ENCODE measurements at regions not wholly inside any gene's neighbourhood (a gene's known extent, or its start where the extent isn't known, plus 50 kb on each side); places are given as distances from the start of the nearest gene placed in this dataset.

DNA sequence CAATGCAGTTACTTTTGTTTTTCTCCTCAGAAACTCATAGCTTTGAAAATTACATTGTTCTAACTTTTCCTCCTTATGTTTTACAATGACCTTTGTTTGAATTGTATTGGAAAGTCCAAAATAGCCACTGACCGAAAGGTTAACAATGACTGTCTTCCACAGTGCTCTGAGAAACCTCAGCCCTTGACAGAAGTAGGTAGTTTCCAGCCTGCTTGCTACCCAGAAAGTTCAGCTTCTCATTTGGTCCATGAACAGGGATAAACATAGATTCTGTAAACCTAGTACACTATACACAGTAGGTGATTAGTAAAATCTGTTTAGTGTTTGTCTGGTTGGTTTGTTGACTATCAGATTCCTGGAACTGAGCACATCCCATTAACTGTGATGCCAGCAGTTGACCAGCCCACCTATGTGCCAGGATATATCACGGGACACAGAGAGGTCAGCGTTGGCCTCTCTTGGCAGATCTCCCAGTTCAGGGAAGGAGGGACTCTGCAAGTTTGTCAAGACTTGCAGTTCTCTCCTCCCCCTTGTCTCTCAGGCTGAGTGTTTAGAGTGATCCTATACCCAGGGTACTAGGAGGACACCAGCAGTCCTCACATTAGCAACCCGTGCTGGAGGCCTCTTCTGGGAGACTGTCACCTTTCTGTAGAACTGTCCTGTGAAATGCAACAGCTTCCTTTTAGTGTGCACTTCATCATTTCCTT is 297.6 kb downstream of the ARHGAP12 start:
- Mint-ChIP-seq H3K9me3 (ENCODE audit: low read depth) (peaks cover 11% of the 10 kb centered on the region), H3K36me3 (ENCODE audit: insufficient read depth) (peaks cover 2% of the 10 kb centered on the region), H3K4me1 (ENCODE audit: low read depth) (no peaks in the 10 kb centered on the region), H3K27me3 (no peaks in the 10 kb centered on the region), H3K27ac (no peak overlapping the region), H3K4me3 (ENCODE audit: low read depth) (no peak overlapping the region)
- TF ChIP-seq, protein P1, sequence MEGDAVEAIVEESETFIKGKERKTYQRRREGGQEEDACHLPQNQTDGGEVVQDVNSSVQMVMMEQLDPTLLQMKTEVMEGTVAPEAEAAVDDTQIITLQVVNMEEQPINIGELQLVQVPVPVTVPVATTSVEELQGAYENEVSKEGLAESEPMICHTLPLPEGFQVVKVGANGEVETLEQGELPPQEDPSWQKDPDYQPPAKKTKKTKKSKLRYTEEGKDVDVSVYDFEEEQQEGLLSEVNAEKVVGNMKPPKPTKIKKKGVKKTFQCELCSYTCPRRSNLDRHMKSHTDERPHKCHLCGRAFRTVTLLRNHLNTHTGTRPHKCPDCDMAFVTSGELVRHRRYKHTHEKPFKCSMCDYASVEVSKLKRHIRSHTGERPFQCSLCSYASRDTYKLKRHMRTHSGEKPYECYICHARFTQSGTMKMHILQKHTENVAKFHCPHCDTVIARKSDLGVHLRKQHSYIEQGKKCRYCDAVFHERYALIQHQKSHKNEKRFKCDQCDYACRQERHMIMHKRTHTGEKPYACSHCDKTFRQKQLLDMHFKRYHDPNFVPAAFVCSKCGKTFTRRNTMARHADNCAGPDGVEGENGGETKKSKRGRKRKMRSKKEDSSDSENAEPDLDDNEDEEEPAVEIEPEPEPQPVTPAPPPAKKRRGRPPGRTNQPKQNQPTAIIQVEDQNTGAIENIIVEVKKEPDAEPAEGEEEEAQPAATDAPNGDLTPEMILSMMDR (IDR thresholded peaks at IDR 0.05; ENCODE audit: unreplicated experiment) = no peak
- no peak for DNase-seq (ENCODE audit: low spot score, unreplicated experiment)

DNA sequence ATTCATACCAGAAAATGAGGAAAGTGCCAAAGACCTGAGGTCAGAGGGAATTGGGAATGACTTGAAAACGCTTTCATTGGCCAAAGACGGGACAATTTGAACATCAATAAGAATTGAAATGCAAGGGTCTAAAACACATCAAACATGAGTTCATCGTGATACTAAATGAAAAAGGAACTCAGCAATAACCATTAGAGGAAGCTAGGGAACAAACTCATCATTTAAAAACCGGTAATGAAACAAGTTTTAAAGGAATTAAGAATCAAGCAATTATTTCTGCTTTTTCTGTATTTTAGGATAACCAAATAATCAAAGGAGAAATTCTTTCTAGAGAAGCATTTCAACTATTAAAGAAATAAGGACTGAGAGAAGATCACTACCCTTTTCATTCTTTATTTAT is 303.1 kb downstream of the ARHGAP12 start:
- peaks cover 25% of the 10 kb centered on the region for H3K9me3 Mint-ChIP-seq (ENCODE audit: low read depth)
- TF ChIP-seq, protein P1 (IDR thresholded peaks at IDR 0.05; ENCODE audit: unreplicated experiment) = no peak
- peaks cover 6% of the 10 kb centered on the region for H3K27me3 Mint-ChIP-seq
- no peak overlapping the region for H3K27ac Mint-ChIP-seq
- peaks cover 2% of the 10 kb centered on the region for H3K36me3 Mint-ChIP-seq (ENCODE audit: insufficient read depth)
- DNase-seq (ENCODE audit: low spot score, unreplicated experiment) = no peak
- no peak overlapping the region for H3K4me3 Mint-ChIP-seq (ENCODE audit: low read depth)
- H3K4me1 Mint-ChIP-seq (ENCODE audit: low read depth) = peaks cover 6% of the 10 kb centered on the region

DNA sequence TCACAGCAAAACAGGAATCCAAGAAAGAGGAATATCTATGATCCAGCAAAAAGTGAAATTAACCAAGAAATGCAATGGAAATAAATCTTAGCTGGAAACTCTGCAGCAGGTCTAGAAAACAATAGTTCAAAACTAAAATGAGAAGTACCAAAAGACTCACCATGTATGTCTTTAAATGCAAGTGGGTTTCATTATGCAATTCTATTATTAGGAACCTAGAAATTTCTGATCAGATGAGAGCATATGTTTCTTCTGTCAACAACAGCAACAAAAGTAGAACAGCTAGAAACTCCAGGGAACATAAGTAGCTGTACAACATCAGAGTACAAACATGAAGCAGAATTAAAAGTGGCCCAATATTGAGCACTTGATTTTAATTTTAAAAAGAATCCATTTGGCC is 304.0 kb downstream of the ARHGAP12 start:
- no peak for DNase-seq (ENCODE audit: low spot score, unreplicated experiment)
- Mint-ChIP-seq H3K4me3 (ENCODE audit: low read depth) (no peak overlapping the region), H3K4me1 (ENCODE audit: low read depth) (peaks cover 6% of the 10 kb centered on the region), H3K27me3 (peaks cover 6% of the 10 kb centered on the region), H3K9me3 (ENCODE audit: low read depth) (peaks cover 25% of the 10 kb centered on the region), H3K27ac (no peak overlapping the region), H3K36me3 (ENCODE audit: insufficient read depth) (peaks cover 2% of the 10 kb centered on the region)
- TF ChIP-seq, protein P1 (IDR thresholded peaks at IDR 0.05; ENCODE audit: unreplicated experiment) = no peak

DNA sequence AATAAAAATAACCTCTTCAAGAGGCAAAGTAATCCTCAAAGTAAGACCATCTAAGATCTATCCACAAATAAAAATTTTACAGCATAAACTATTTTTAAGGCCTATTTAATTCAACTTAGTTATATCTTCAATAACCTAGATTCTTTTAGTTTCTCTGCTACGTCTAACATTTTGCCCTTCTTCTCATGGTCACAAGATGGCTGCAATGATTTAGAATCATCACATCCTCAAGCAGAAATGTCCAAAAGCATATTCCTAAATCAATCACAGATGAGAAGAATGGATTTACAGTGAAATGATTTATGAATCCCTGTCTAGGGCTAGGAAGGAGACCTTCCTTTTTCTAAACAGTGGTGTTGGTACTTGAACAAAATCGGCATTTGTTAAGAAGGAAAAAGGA is 304.7 kb downstream of the ARHGAP12 start:
- TF ChIP-seq, protein P1 (IDR thresholded peaks at IDR 0.05; ENCODE audit: unreplicated experiment) = no peak
- Mint-ChIP-seq H3K36me3 (ENCODE audit: insufficient read depth) (peaks cover 2% of the 10 kb centered on the region), H3K27ac (no peak overlapping the region), H3K27me3 (peaks cover 6% of the 10 kb centered on the region), H3K4me1 (ENCODE audit: low read depth) (peaks cover 6% of the 10 kb centered on the region), H3K9me3 (ENCODE audit: low read depth) (peaks cover 25% of the 10 kb centered on the region), H3K4me3 (ENCODE audit: low read depth) (no peak overlapping the region)
- DNase-seq (ENCODE audit: low spot score, unreplicated experiment) = no peak

DNA sequence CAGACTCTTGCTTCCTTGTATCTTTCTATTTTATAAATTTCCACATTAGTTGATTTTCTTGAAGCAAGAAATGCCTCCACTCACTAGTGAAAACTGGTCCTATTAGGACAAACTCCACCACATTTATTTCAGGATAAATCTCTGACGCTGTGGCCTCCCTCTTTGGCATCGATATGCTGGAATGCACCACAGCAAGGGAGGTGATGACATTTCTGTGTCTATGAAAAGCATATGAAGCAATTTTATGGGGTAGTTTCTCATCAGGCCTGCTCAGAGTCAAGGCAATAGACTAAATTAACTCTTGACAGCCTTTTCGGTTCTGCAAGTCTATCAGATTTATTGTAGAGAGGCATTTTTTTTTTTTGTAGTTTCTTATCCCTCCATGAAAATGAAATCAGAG is 304.4 kb downstream of the ZEB1 start:
- no peak overlapping the region for H3K4me3 Mint-ChIP-seq (ENCODE audit: low read depth)
- TF ChIP-seq, protein P1 (IDR thresholded peaks at IDR 0.05; ENCODE audit: unreplicated experiment) = no peak
- H3K9me3 Mint-ChIP-seq (ENCODE audit: low read depth) = peaks cover 25% of the 10 kb centered on the region
- H3K4me1 Mint-ChIP-seq (ENCODE audit: low read depth) = peaks cover 6% of the 10 kb centered on the region
- peaks cover 6% of the 10 kb centered on the region for H3K27me3 Mint-ChIP-seq
- DNase-seq (ENCODE audit: low spot score, unreplicated experiment) = no peak
- no peak overlapping the region for H3K27ac Mint-ChIP-seq
- peaks cover 2% of the 10 kb centered on the region for H3K36me3 Mint-ChIP-seq (ENCODE audit: insufficient read depth)

All from progenitor cell of endocrine pancreas (in vitro differentiated cells).